HEK293T (cell line): ENCODE measurements at regions not wholly inside any gene's neighbourhood (a gene's known extent, or its start where the extent isn't known, plus 50 kb on each side); places are given as distances from the start of the nearest gene placed in this dataset.

Experiments
- CTCF ChIA-PET: fragments of 350-600 bp; formaldehyde crosslinking; extraction: SDS; loops from one replicate; lab custom pipeline; 2021; ENCODE audit warnings: antibody characterized with exemption, inconsistent platforms; lab: Yijun Ruan, JAX
- POLR2A ChIA-PET: fragments of 350-600 bp; formaldehyde crosslinking; extraction: SDS; loops from one replicate; lab custom pipeline; 2020; ENCODE audit warnings: antibody characterized with exemption, inconsistent platforms; lab: Yijun Ruan, JAX
- DNase-seq: peaks from one replicate; pipeline ENCODE4 v3.0.0; 2012; ENCODE audit warnings: mixed read lengths; ENCODE audit errors: extremely low spot score
- ARNT ChIP-seq: fragments of 450-650 bp; IDR thresholded peaks from 2 replicates; pipeline ENCODE4 v1.6.1; 2017; ENCODE audit warnings: mild to moderate bottlenecking
- BHLHE40 ChIP-seq: fragments of 450-650 bp; IDR thresholded peaks from 2 replicates; pipeline ENCODE4 v1.6.1; 2016; ENCODE audit warnings: mild to moderate bottlenecking, moderate library complexity, borderline replicate concordance
- CTBP1 ChIP-seq: fragments of 450-650 bp; IDR thresholded peaks from 2 replicates; pipeline ENCODE4 v1.6.1; 2016; ENCODE audit warnings: borderline replicate concordance
- ELF4 ChIP-seq: fragments of 450-650 bp; IDR thresholded peaks from 2 replicates; pipeline ENCODE4 v1.6.1; 2017; ENCODE audit warnings: antibody characterized with exemption
- FOXA1 ChIP-seq: fragments of 450-650 bp; IDR thresholded peaks from 2 replicates; pipeline ENCODE4 v1.6.1; 2016; ENCODE audit warnings: mild to moderate bottlenecking
- FOXK2 ChIP-seq: fragments of 450-650 bp; IDR thresholded peaks from 2 replicates; pipeline ENCODE4 v1.6.1; 2016; ENCODE audit warnings: mild to moderate bottlenecking
- FOXM1 ChIP-seq: fragments of 450-650 bp; IDR thresholded peaks from 2 replicates; pipeline ENCODE4 v1.6.1; 2017; ENCODE audit warnings: mild to moderate bottlenecking, borderline replicate concordance
- HDGF ChIP-seq: fragments of 450-650 bp; IDR thresholded peaks from 2 replicates; pipeline ENCODE4 v1.6.1; 2017; ENCODE audit warnings: antibody characterized with exemption, borderline replicate concordance
- L3MBTL2 ChIP-seq: fragments of 450-650 bp; conservative IDR thresholded peaks from 2 replicates; pipeline ENCODE4 v1.6.1; 2016; ENCODE audit warnings: mild to moderate bottlenecking
- LEF1 ChIP-seq: fragments of 450-650 bp; IDR thresholded peaks from 2 replicates; pipeline ENCODE4 v1.6.1; 2017; ENCODE audit warnings: mild to moderate bottlenecking, borderline replicate concordance
- NFRKB ChIP-seq: fragments of 450-650 bp; IDR thresholded peaks from 2 replicates; pipeline ENCODE4 v1.6.1; 2016; ENCODE audit warnings: mild to moderate bottlenecking, moderate library complexity
- SP1 ChIP-seq: fragments of 450-650 bp; IDR thresholded peaks from 2 replicates; pipeline ENCODE4 v1.6.1; 2017
- SUZ12 ChIP-seq: fragments of 450-650 bp; IDR thresholded peaks from 2 replicates; pipeline ENCODE4 v1.6.1; 2016; ENCODE audit warnings: mild to moderate bottlenecking
- TARDBP ChIP-seq: fragments of 450-650 bp; IDR thresholded peaks from 2 replicates; pipeline ENCODE4 v1.6.1; 2016
- ZNF384 ChIP-seq: fragments of 450-650 bp; IDR thresholded peaks from 2 replicates; pipeline ENCODE4 v1.6.1; 2016
- TF ChIP-seq, protein P1 (sequence below): fragments of 450-650 bp; IDR thresholded peaks from 2 replicates; pipeline ENCODE4 v1.6.1; 2016

DNA sequence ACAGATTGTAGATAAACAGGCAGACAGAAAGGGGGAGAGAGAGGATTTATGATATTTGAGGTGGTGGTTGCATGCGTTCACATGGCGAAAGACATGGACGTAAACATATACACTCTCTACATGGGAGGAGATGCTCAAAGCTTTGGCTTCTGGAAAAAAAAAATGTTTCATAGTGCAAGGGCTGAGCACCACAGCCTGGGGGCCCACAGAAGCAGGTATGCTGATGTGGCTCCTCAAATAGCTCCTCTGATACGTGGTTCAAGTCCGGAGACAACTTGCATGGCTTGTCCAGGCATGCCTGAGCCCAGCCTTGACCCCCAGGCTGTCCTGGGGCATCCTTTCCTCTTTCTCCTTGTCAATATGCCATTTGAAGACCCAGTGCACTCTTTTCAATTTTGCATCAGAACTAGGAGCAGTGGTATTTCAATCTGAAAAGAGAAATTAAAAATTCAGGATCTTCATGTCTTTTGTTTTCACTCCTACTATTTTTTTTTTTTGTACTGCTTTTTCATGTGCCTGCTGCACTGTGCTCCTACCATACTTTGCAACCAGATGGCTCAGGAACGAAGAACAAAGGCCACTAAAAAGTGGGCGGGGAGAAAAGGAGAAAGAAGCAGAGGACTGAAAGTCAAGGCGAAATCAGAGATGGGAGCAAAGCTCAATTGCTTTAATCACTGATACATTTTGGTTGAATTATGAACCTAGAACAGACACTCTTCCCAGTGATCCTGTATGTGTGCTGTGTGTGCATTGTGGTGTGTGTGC is 495.7 kb upstream of the TCF4 start:
- ChIA-PET CTCF (interaction anchor here (0.6 kb wide), 1 partner anchor 167 kb away, joined by 3 read pairs; no protein-coding TSS in a partner anchor), POLR2A (no interaction called here)
- no peak for TF ChIP-seq NFRKB
- TF ChIP-seq SP1 = no peak
- no peak for TF ChIP-seq LEF1
- no peak for TF ChIP-seq HDGF
- TF ChIP-seq BHLHE40 = no peak
- TF ChIP-seq, protein P1, sequence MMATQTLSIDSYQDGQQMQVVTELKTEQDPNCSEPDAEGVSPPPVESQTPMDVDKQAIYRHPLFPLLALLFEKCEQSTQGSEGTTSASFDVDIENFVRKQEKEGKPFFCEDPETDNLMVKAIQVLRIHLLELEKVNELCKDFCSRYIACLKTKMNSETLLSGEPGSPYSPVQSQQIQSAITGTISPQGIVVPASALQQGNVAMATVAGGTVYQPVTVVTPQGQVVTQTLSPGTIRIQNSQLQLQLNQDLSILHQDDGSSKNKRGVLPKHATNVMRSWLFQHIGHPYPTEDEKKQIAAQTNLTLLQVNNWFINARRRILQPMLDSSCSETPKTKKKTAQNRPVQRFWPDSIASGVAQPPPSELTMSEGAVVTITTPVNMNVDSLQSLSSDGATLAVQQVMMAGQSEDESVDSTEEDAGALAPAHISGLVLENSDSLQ = no peak
- no peak for TF ChIP-seq L3MBTL2
- no peak for TF ChIP-seq ELF4
- no peak for TF ChIP-seq SUZ12
- TF ChIP-seq ARNT = no peak
- no peak for TF ChIP-seq FOXA1
- no peak for TF ChIP-seq ZNF384
- TF ChIP-seq FOXM1 = no peak
- no peak for TF ChIP-seq FOXK2
- no peak for TF ChIP-seq CTBP1
- no peak for TF ChIP-seq TARDBP
- DNase-seq = no peak

DNA sequence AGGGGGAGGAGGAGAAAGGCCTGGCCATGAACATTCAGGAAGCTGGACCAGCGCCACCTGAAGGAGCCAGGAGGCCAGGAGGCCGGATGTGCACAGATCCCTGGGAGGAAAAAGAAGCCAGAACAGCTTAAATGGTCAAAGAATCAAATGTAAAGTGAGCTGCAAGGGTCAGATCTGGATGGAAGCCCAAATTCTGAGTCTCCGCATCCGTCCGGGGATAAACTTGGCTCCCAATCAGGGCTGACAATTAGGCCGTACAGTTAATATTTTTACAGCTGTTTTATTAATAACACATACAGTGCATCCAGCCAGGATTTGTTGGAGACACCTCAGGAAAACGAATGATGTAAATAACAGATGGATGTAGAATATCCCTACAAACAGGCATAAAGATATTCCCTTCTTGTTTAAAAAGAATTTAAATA is 495.1 kb upstream of the TCF4 start:
- no peak for TF ChIP-seq CTBP1
- TF ChIP-seq ZNF384 = no peak
- TF ChIP-seq NFRKB = no peak
- TF ChIP-seq L3MBTL2 = no peak
- ChIA-PET CTCF (no interaction called here), POLR2A (no interaction called here)
- no peak for DNase-seq

DNA sequence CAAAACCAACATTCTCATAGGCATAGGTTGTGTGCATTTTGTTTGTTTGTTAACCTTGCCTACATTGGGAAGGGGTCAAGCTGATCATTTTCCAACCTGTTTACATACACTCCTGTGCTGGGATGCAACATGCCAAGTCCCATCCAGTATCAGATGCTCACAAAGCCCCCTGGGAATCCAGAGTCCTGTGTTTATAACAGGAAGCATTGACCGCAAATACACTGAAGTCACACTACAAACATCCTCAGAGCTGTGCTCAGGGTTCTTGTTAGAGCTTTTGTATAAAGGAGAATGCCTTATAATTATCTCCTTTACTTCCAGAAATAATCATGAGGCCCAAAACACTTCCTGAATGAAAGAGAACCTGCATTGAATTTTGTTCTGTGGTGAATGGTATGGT is 488.7 kb upstream of the TCF4 start:
- DNase-seq = no peak
- ChIA-PET CTCF (no interaction called here), POLR2A (no interaction called here)
- TF ChIP-seq L3MBTL2 = no peak

DNA sequence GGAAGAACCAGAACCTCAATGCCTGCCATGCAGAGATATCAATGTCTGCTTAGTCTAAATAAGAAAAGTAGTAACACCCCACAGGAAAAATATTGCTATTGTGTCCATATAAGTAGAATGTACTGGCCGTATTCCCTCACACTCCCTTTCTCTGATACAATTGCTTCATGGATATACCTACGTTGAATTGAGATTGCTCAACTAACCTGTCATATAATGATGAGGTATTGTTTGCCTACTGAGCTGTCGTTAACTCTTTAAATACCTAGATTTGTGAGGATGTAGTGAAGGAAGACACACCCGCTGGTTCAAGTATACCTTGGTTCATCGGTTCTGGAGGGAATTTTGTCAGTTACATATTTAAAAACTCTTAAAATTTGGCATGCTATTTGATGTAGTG is 480.7 kb upstream of the TCF4 start:
- ChIA-PET CTCF (no interaction called here), POLR2A (no interaction called here)
- DNase-seq = no peak
- TF ChIP-seq BHLHE40 = no peak
- TF ChIP-seq, protein P1 = no peak
- no peak for TF ChIP-seq SP1
- no peak for TF ChIP-seq SUZ12
- TF ChIP-seq ARNT = no peak
- no peak for TF ChIP-seq FOXM1
- no peak for TF ChIP-seq FOXK2
- no peak for TF ChIP-seq CTBP1
- TF ChIP-seq L3MBTL2 = no peak
- TF ChIP-seq NFRKB = no peak
- TF ChIP-seq LEF1 = no peak

DNA sequence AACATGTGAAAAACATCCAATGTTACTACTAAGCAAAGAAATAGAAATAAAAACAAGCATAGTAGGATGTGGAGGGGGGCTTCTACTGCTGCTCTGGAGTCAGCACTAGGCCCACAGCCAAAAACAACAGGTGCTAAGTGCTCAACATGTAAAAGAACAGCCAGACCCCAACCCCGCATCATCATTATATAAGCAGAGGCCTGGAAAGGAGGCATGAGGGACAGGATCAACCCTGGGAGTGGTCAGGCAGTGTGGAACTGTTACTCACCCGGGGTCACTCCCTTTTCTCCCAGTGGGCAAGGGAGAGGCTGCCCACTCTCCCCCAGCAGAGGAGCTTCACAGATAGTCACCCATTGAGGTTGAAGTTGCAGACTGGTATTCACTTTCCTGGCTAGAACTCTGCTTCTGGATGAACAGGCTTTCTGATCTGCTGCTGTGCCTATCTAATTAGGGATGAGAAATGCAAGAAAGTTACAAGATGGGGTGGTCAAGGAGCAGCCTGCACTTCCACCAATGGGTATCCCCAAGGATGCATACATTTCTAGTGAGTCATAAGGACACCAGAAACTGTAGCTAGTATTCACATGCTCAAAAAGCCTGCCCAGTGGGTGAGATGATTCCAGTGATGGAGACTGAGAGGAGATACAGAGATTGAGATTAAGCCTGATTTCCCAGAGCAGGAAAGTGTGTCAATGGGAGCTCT is 480.1 kb upstream of the TCF4 start:
- TF ChIP-seq L3MBTL2 = no peak
- no peak for TF ChIP-seq FOXM1
- TF ChIP-seq CTBP1 = no peak
- no peak for TF ChIP-seq TARDBP
- TF ChIP-seq LEF1 = no peak
- TF ChIP-seq HDGF = no peak
- no peak for TF ChIP-seq NFRKB
- TF ChIP-seq SUZ12 = no peak
- no peak for TF ChIP-seq ARNT
- TF ChIP-seq ELF4 = no peak
- TF ChIP-seq, protein P1 = no peak
- TF ChIP-seq FOXK2 = no peak
- no peak for TF ChIP-seq ZNF384
- TF ChIP-seq BHLHE40 = no peak
- no peak for TF ChIP-seq FOXA1
- TF ChIP-seq SP1 = no peak
- ChIA-PET CTCF (no interaction called here), POLR2A (no interaction called here)
- DNase-seq = no peak

DNA sequence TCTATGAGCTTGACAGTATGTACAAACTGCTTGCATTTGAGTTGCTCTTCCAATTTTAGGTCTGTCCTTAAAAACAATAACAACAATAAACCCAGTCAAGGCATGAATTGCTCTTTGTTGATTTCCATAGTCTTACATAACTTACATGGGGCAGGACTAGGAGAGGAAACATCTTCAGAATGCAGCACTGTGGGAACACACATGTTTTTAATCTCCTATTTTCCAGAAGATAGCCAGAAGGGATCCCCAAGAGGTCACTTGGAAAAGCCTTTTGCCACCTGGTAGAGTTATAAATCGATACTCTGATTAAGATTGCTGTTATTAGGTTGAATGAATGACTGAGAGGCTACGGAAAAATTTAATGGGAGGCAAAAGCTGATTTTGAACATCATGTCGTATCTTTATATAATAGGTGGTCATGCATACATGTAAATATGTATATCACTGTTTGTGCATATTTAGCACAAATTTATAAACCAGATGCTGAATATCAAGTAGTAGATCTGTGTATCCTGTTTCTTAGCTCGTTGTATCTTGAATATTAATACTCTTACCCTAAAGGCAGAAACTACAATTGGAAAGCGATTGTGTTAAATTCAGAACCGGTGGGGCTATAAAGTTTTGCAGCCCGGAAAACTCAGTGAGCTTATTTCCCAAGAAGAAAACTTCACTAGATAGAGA is 479.4 kb upstream of the TCF4 start:
- CTCF ChIA-PET = no interaction called here
- POLR2A ChIA-PET = no interaction called here
- no peak for DNase-seq
- TF ChIP-seq SUZ12 (no peak), BHLHE40 (no peak), LEF1 (no peak), TARDBP (no peak), HDGF (no peak), FOXA1 (no peak), FOXM1 (no peak)
